Trophoblast cell (in vitro differentiated cells and primary cell): ENCODE measurements at regions not wholly inside any gene's neighbourhood (a gene's known extent, or its start where the extent isn't known, plus 50 kb on each side); places are given as distances from the start of the nearest gene placed in this dataset.
A peak's percentile ranks its signal among the peaks of the same experiment; 100 is the strongest.

Source experiments
- DNase-seq, 2 donors: peaks; one replicate each; pipeline ENCODE4 v3.0.0-alpha.2; 2016
- H2AFZ ChIP-seq: 2 replicates; pipeline ENCODE4 v1.6.1; 2013; ENCODE audit warnings: low read length, moderate library complexity, mild to moderate bottlenecking; ENCODE audit not compliant: insufficient read depth, poor library complexity
- H2AK5ac ChIP-seq: 2 replicates; pipeline ENCODE4 v1.6.1; 2013; ENCODE audit warnings: mild to moderate bottlenecking, low read length
- H2BK120ac ChIP-seq: 2 replicates; pipeline ENCODE4 v1.6.1; 2013; ENCODE audit warnings: low read length, mild to moderate bottlenecking, moderate library complexity; ENCODE audit not compliant: insufficient read depth, poor library complexity
- H2BK12ac ChIP-seq: 2 replicates; pipeline ENCODE4 v1.6.1; 2013; ENCODE audit warnings: mild to moderate bottlenecking, low read length, moderate library complexity
- H2BK5ac ChIP-seq: 2 replicates; pipeline ENCODE4 v1.6.1; 2013; ENCODE audit warnings: low read length, low read depth, moderate library complexity, mild to moderate bottlenecking; ENCODE audit not compliant: poor library complexity
- H3K14ac ChIP-seq: 2 replicates; pipeline ENCODE4 v1.6.1; 2013; ENCODE audit warnings: mild to moderate bottlenecking, low read length
- H3K18ac ChIP-seq: 2 replicates; pipeline ENCODE4 v1.6.1; 2013; ENCODE audit warnings: mild to moderate bottlenecking, low read length
- H3K23ac ChIP-seq: 2 replicates; pipeline ENCODE4 v1.6.1; 2013; ENCODE audit warnings: low read length
- H3K27ac ChIP-seq: 2 replicates; pipeline ENCODE4 v1.5.1; 2013; ENCODE audit warnings: low read depth, mild to moderate bottlenecking, inconsistent platforms, low read length, moderate library complexity
- H3K27me3 ChIP-seq: 2 replicates; pipeline ENCODE4 v1.6.1; 2013; ENCODE audit warnings: inconsistent platforms, mild to moderate bottlenecking, low read length, moderate library complexity; ENCODE audit not compliant: insufficient read depth
- H3K36me3 ChIP-seq, 2 experiments: 1 replicate in 1 of 2; 2 replicates in 1 of 2; pipeline ENCODE4 v1.6.1; 2013; ENCODE audit warnings: low read length in 2 of 2, mild to moderate bottlenecking in 2 of 2, moderate library complexity in 1 of 2; ENCODE audit not compliant: insufficient read depth in 2 of 2, control insufficient read depth in 1 of 2
- H3K4ac ChIP-seq: 2 replicates; pipeline ENCODE4 v1.6.1; 2013; ENCODE audit warnings: low read depth, mild to moderate bottlenecking, low read length, moderate library complexity
- H3K4me1 ChIP-seq, 2 experiments: 1 replicate in 1 of 2; 2 replicates in 1 of 2; pipeline ENCODE4 v1.6.1; 2013; ENCODE audit warnings: low read length in 2 of 2, mild to moderate bottlenecking in 2 of 2, moderate library complexity in 1 of 2; ENCODE audit not compliant: insufficient read depth in 2 of 2, control insufficient read depth in 1 of 2
- H3K4me2 ChIP-seq: 2 replicates; pipeline ENCODE4 v1.6.1; 2013; ENCODE audit warnings: inconsistent platforms, mild to moderate bottlenecking, low read length, moderate library complexity
- H3K4me3 ChIP-seq: 2 replicates; pipeline ENCODE4 v1.5.1; 2013; ENCODE audit warnings: mild to moderate bottlenecking, low read depth, low read length, inconsistent platforms
- H3K79me1 ChIP-seq: one replicate; pipeline ENCODE4 v1.6.1; 2013; ENCODE audit warnings: low read length
- H3K79me2 ChIP-seq: 2 replicates; pipeline ENCODE4 v1.6.1; 2013; ENCODE audit warnings: low read length, mild to moderate bottlenecking; ENCODE audit not compliant: control insufficient read depth, insufficient read depth, poor library complexity
- H3K9ac ChIP-seq: 2 replicates; pipeline ENCODE4 v1.6.1; 2013; ENCODE audit warnings: mild to moderate bottlenecking, low read length
- H3K9me3 ChIP-seq: 2 replicates; pipeline ENCODE4 v1.6.1; 2013; ENCODE audit warnings: low read depth, mild to moderate bottlenecking, control low read depth, inconsistent platforms, low read length; ENCODE audit not compliant: insufficient read depth
- H4K12ac ChIP-seq: 2 replicates; pipeline ENCODE4 v1.6.1; 2013; ENCODE audit warnings: low read depth, mild to moderate bottlenecking, low read length, moderate library complexity
- H4K8ac ChIP-seq: 2 replicates; pipeline ENCODE4 v1.6.1; 2013; ENCODE audit warnings: low read depth, mild to moderate bottlenecking, low read length, moderate library complexity
- H4K91ac ChIP-seq: one replicate; pipeline ENCODE4 v1.6.1; 2013; ENCODE audit warnings: low read depth, mild to moderate bottlenecking, low read length, moderate library complexity
- WGBS: extraction: QIAGEN DNeasy Blood & Tissue Kit; methylation state at CpG from one replicate; pipeline ENCODE4 v1.1.7; 2013; ENCODE audit warnings: missing lambda C conversion rate; ENCODE audit not compliant: insufficient read length, insufficient coverage; ENCODE audit errors: extremely low coverage; 5-methylcytosine and 5-hydroxymethylcytosine counted together

GRCh38 chr15:70215951-70216350 lies 118.2 kb upstream of the TLE3 start:
- no peak overlapping the region for H4K8ac ChIP-seq
- no peak for DNase-seq

GRCh38 chr15:70214941-70215635 lies 117.4 kb upstream of the TLE3 start:
- Histone ChIP-seq H3K36me3 (no peaks in the 10 kb centered on the region), H4K8ac (peak overlapping the region; percentile 67), H3K27ac (no peak overlapping the region), H2BK120ac (peak overlapping the region; percentile 16), H3K9ac (no peak overlapping the region), H3K18ac (peak overlapping the region; percentile 30), H3K23ac (no peak overlapping the region), H3K14ac (peak overlapping the region; percentile 71), H2AK5ac (peak overlapping the region; percentile 37), H3K9me3 (peaks cover 3% of the 10 kb centered on the region), H3K79me2 (no peaks in the 10 kb centered on the region), H4K12ac (no peak overlapping the region), H4K91ac (peak overlapping the region; percentile 91), H3K4me1 (peaks cover 34 to 37% of the 10 kb centered on the region in 2 experiments), H2BK5ac (peak overlapping the region; percentile 26), H3K4ac (peak overlapping the region; percentile 10), H3K79me1 (peaks cover 8% of the 10 kb centered on the region), H3K27me3 (no peaks in the 10 kb centered on the region), H3K4me2 (no peak overlapping the region), H3K4me3 (no peak overlapping the region), H2BK12ac (peak overlapping the region; percentile 76), H2AFZ (no peak overlapping the region)
- DNase-seq: peak in 1 of 2 donors; percentile 47
- no CpG with 5 or more reads among the region's 7 CpGs for WGBS

More at GRCh38 chr15:70215951-70216350, 118.2 kb upstream of the TLE3 start:
- H2BK120ac ChIP-seq: peak overlapping the region; percentile 19
- H3K23ac ChIP-seq: no peak overlapping the region
- H3K4ac ChIP-seq: no peak overlapping the region
- H2BK5ac ChIP-seq: no peak overlapping the region
- H4K91ac ChIP-seq: peak overlapping the region; percentile 91
- no peak overlapping the region for H2AK5ac ChIP-seq
- H3K79me2 ChIP-seq: no peaks in the 10 kb centered on the region
- no peak overlapping the region for H3K4me3 ChIP-seq
- H3K4me2 ChIP-seq: no peak overlapping the region
- peaks cover 34 to 37% of the 10 kb centered on the region in 2 experiments for H3K4me1 ChIP-seq
- no peak overlapping the region for H3K27ac ChIP-seq
- no peak overlapping the region for H3K9ac ChIP-seq
- no peaks in the 10 kb centered on the region for H3K27me3 ChIP-seq
- no peak overlapping the region for H4K12ac ChIP-seq
- no peaks in the 10 kb centered on the region for H3K36me3 ChIP-seq
- no CpG with 5 or more reads among the region's 5 CpGs for WGBS
- H3K9me3 ChIP-seq: peaks cover 3% of the 10 kb centered on the region
- H3K14ac ChIP-seq: no peak overlapping the region
- no peak overlapping the region for H3K18ac ChIP-seq
- H2AFZ ChIP-seq: peak overlapping the region; percentile 17
- H2BK12ac ChIP-seq: no peak overlapping the region
- peaks cover 8% of the 10 kb centered on the region for H3K79me1 ChIP-seq

GRCh38 chr15:70214276-70214675 lies 116.6 kb upstream of the TLE3 start:
- Histone ChIP-seq H3K9ac (no peak overlapping the region), H3K36me3 (no peaks in the 10 kb centered on the region), H3K27me3 (no peaks in the 10 kb centered on the region), H3K4me2 (no peak overlapping the region), H2AK5ac (no peak overlapping the region), H3K4me3 (no peak overlapping the region), H4K91ac (peak overlapping the region; percentile 38), H3K9me3 (peaks cover 3% of the 10 kb centered on the region), H3K4me1 (peaks cover 30 to 34% of the 10 kb centered on the region in 2 experiments), H3K18ac (peak overlapping the region; percentile 19), H2BK12ac (peak overlapping the region; percentile 51), H4K12ac (no peak overlapping the region), H2BK5ac (no peak overlapping the region), H3K79me1 (peaks cover 8% of the 10 kb centered on the region), H2AFZ (no peak overlapping the region), H4K8ac (no peak overlapping the region), H3K27ac (no peak overlapping the region), H3K79me2 (no peaks in the 10 kb centered on the region), H3K14ac (peak overlapping the region; percentile 2), H3K23ac (no peak overlapping the region), H3K4ac (no peak overlapping the region), H2BK120ac (no peak overlapping the region)
- no peak for DNase-seq
- no CpG with 5 or more reads among the region's 5 CpGs for WGBS

GRCh38 chr15:70213794-70214193 lies 116.1 kb upstream of the TLE3 start:
- no peak overlapping the region for H3K18ac ChIP-seq
- H3K4me3 ChIP-seq: no peak overlapping the region
- no peak overlapping the region for H4K8ac ChIP-seq
- H3K14ac ChIP-seq: no peak overlapping the region
- H3K27me3 ChIP-seq: no peaks in the 10 kb centered on the region
- no peak overlapping the region for H2BK120ac ChIP-seq
- H3K9me3 ChIP-seq: peaks cover 3% of the 10 kb centered on the region
- no peak overlapping the region for H4K12ac ChIP-seq
- no peak overlapping the region for H3K4ac ChIP-seq
- H3K79me2 ChIP-seq: no peaks in the 10 kb centered on the region
- peak overlapping the region; percentile 37 for H4K91ac ChIP-seq
- no peak for DNase-seq
- no peak overlapping the region for H2AK5ac ChIP-seq
- no peaks in the 10 kb centered on the region for H3K36me3 ChIP-seq
- WGBS: no CpG with 5 or more reads among the region's 7 CpGs
- peaks cover 28 to 34% of the 10 kb centered on the region in 2 experiments for H3K4me1 ChIP-seq
- H2BK5ac ChIP-seq: no peak overlapping the region
- no peak overlapping the region for H3K27ac ChIP-seq
- no peak overlapping the region for H3K4me2 ChIP-seq
- H2AFZ ChIP-seq: no peak overlapping the region
- no peak overlapping the region for H3K9ac ChIP-seq
- no peak overlapping the region for H2BK12ac ChIP-seq
- peaks cover 8% of the 10 kb centered on the region for H3K79me1 ChIP-seq
- H3K23ac ChIP-seq: no peak overlapping the region
